ENCODE measurements at regions not wholly inside any gene's neighbourhood (a gene's known extent, or its start where the extent isn't known, plus 50 kb on each side); places are given as distances from the start of the nearest gene placed in this dataset.

GRCh38 chr2:12949406-12949805 lies 232.7 kb downstream of the TRIB2 start:
- DNase-seq (ENCODE audit: low spot score) = no peak
- Histone ChIP-seq H3K27ac (no peak overlapping the region), H3K4me3 (no peak overlapping the region)
- TF ChIP-seq CTCF (IDR thresholded peaks at IDR 0.05) = no peak

- no peak overlapping the region for H3K4me3 ChIP-seq
- TF ChIP-seq CTCF (IDR thresholded peaks at IDR 0.05) = no peak
- DNase-seq (ENCODE audit: low spot score) = no peak
- H3K27ac ChIP-seq = no peak overlapping the region
Measured at GRCh38 chr2:12950174-12950573, 233.4 kb downstream of the TRIB2 start.

- no peak for DNase-seq (ENCODE audit: low spot score)
- no peak for TF ChIP-seq CTCF (IDR thresholded peaks at IDR 0.05)
- Histone ChIP-seq H3K27ac (no peak overlapping the region), H3K4me3 (no peak overlapping the region)
Measured at GRCh38 chr2:12950957-12951656, 234.4 kb downstream of the TRIB2 start.

GRCh38 chr2:12951657-12951973 lies 234.9 kb downstream of the TRIB2 start:
- no peak for DNase-seq (ENCODE audit: low spot score)
- H3K27ac ChIP-seq = no peak overlapping the region
- TF ChIP-seq CTCF (IDR thresholded peaks at IDR 0.05) = no peak
- no peak overlapping the region for H3K4me3 ChIP-seq

GRCh38 chr2:12953596-12953995 lies 236.9 kb downstream of the TRIB2 start:
- no peak overlapping the region for H3K4me3 ChIP-seq
- H3K27ac ChIP-seq = no peak overlapping the region
- TF ChIP-seq CTCF (IDR thresholded peaks at IDR 0.05) = no peak
- DNase-seq (ENCODE audit: low spot score) = no peak

- no peak for DNase-seq (ENCODE audit: low spot score)
- Histone ChIP-seq H3K27ac (no peak overlapping the region), H3K4me3 (no peak overlapping the region)
- no peak for TF ChIP-seq CTCF (IDR thresholded peaks at IDR 0.05)
Measured at GRCh38 chr2:12955864-12956263, 239.1 kb downstream of the TRIB2 start.

DNA sequence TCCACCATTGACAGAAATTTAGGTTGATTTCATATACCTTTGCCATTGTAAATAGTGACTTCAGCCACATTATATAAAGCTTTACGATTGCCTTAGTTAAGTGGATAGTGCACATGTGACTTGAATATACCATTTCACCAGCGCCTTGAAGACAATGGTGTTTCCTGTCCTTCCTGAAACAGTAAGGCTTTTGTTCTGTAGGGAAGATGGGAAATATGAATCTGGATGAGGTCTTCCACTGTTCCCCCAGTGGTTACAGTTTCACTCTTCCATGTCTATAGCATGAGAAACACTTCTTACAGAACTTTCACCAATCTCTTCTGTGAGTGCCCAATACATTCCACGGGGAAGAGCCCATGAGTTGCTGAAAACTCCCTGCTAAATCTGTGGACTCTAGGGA lies 240.5 kb downstream of the TRIB2 start:
- TF ChIP-seq CTCF (IDR thresholded peaks at IDR 0.05) = no peak
- H3K27ac ChIP-seq = no peak overlapping the region
- no peak overlapping the region for H3K4me3 ChIP-seq
- DNase-seq (ENCODE audit: low spot score) = no peak

Data from coronary artery (tissue), 2 donors.